ENCODE measurements at regions not wholly inside any gene's neighbourhood (a gene's known extent, or its start where the extent isn't known, plus 50 kb on each side); places are given as distances from the start of the nearest gene placed in this dataset.

DNA sequence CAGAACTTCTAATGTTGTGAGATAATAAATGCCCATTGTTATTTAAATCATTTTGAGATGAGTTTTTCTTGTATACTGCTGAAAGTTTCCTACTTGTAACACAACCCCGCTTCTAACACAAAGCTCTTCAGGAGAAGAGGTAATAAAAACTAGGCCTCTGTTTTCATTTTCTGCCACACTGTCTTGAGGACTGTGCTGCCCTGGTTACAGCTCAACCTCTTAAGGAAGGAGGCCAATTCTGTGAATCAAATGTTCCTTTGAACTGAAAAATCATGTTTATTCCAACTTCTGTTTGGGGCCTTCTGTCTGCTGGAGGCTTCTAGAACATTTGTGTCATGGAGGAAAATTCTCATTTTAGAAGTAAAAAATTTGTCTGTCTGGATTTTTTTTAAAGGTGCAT is 100.3 kb downstream of the LRIG3 start:
- TF ChIP-seq, protein P1, sequence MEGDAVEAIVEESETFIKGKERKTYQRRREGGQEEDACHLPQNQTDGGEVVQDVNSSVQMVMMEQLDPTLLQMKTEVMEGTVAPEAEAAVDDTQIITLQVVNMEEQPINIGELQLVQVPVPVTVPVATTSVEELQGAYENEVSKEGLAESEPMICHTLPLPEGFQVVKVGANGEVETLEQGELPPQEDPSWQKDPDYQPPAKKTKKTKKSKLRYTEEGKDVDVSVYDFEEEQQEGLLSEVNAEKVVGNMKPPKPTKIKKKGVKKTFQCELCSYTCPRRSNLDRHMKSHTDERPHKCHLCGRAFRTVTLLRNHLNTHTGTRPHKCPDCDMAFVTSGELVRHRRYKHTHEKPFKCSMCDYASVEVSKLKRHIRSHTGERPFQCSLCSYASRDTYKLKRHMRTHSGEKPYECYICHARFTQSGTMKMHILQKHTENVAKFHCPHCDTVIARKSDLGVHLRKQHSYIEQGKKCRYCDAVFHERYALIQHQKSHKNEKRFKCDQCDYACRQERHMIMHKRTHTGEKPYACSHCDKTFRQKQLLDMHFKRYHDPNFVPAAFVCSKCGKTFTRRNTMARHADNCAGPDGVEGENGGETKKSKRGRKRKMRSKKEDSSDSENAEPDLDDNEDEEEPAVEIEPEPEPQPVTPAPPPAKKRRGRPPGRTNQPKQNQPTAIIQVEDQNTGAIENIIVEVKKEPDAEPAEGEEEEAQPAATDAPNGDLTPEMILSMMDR (IDR thresholded peaks at IDR 0.05): no peak
- no peak for TF ChIP-seq POLR2A (IDR thresholded peaks at IDR 0.05)
- TF ChIP-seq POLR2AphosphoS5 (IDR thresholded peaks at IDR 0.05): no peak
- no peak for TF ChIP-seq EP300 (IDR thresholded peaks at IDR 0.05)

All from gastroesophageal sphincter (tissue), 3 donors.